ENCODE measurements at regions not wholly inside any gene's neighbourhood (a gene's known extent, or its start where the extent isn't known, plus 50 kb on each side); places are given as distances from the start of the nearest gene placed in this dataset.
"Not testable (repeated sequence)": the region's sequence is repeated elsewhere in the genome, so short reads cannot be mapped to it uniquely, and the experiment has no call there.

DNA sequence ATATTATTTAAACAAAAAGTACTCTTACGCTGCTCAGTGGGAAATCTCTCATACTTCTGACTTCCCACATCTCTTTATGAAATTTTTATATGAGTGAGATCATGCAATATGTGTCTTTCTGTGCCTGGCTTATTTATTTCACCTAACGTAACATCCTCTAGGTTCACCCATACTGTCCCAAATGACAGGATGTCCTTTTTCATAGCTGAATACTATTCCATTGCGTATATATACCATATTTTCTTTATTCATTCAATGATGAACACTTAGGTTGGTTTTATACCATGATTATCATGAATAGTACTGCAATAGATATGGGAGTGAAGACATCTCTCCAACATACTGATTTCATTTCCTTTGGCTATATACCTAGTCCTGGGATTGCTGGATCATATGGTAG, 57.8 kb upstream of the TPP2 start:
- no peak for DNase-seq

DNA sequence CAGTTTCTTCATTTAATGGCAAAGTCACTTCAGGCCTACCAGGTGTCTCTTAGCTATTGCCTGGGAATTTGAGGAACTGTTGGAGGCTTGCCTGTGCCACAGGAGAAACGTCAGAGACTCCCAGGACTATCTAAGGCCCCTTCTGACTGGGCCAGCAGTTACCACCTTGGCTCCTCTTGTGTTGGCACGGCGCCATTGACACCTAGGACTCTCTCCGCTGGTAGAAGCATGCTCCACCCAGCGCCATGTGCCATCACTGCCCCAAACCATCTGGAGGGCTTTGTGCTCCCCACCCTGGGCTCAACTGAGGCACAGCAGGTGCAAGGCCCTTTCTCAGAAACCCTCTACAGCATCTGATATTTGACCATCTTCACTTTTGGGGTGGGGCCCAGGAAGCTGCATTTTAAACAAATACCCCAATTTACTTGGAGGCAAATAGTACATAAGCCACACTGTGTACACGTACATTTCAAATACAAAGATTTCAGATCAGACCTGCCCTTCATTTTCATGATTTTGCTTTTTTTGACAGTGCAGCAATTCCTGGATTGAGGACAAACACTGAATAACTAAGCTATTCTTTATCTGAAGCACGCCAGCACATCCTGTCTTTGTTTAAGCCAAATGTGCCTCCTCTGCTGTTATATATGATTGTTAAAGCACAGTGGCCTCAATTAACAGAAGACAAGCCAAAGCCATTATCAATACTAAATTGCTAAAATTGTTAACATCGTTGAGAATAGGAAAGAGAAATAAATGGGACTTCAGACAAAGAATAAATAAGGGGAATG, 59.9 kb upstream of the TPP2 start:
- no peak for DNase-seq

DNA sequence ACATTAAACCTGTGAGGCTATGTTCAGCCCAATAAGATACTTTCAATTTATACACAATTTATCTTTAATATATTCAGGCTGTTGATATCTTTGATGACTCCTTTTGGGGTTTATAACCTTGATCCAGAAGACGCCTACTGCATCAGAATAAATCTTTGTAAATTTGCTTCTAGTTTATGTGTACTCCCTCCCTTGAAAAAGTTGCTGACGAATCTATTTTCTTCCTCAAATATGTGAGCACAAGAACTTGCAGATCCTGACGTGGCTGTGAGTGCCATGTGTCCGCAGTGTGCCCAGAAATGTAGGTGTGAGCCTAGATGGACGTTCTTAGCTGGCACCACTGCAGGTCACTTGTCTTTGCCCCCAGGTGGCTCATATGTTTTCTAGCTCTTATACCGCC, 60.6 kb upstream of the TPP2 start:
- no peak for DNase-seq

DNA sequence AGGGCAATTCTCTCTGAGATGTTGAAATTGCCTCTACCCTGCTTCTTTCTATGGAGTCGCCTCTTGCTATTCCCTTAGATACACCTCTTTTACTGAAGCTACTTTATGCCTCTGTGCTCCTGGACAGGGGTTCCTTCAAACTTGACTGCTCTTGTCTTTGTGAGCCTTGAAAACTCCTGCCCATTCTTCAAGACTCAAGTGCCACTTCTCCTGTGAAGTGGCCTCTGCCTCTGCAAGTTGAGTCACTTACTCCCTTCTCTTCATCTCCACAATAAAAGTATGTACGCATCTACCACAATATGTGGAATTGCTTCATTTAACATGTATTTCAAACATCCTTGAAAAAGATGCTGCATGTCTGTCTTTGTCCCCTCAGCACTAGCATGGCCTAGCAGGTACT, 66.0 kb upstream of the TPP2 start:
- no peak for DNase-seq

DNA sequence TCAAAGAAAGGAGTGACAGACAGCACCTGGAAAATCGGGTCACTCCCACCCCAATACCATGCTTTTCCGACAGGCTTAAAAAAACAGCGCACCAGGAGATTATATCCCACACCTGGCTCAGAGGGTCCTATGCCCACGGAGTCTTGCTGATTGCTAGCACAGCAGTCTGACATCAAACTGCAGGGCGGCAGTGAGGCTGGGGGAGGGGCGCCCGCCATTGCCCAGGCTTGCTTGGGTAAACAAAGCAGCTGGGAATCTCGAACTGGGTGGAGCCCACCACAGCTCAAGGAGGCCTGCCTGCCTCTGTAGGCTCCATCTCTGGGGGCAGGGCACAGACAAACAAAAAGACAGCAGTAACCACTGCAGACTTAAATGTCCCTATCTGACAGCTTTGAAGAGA, 74.5 kb upstream of the TPP2 start:
- DNase-seq, result not testable (repeated sequence)

DNA sequence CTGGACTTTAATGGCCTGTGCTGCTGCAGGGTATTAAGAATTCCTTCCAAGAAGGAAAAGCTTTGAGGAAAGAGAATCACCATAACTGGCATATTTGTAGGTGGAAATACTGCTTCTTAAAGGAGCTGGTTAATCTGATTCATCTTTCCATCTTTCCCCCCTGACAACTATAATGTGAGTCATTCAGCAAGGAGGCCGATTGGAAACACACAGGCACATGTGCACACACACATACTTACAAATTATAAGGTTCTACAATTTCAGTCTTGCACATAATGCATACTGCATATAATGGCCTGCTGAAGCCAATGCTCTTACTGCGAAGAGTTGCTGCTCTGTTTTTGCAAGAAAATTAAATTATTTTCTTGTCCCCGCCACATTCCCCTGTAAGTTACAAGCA, 78.8 kb upstream of the TPP2 start:
- no peak for DNase-seq

DNA sequence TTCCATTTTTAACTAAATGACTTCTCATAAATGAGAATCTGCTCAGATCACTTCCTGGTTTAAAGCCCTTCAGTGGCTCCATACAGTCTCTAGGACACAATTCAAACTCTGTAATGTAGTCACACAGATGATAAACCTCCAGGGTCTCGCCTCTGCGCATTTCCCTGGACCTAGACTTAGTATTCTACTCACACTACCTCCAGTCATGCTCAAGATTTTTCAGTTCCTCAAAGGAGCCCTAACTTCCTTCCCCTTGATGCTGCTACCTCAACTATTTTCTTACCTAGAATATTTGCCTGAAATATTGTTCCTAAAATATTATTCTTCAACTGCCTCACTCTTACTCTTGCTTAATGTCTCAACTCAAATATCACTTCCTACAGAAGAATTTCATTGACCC, 86.7 kb upstream of the TPP2 start:
- no peak for DNase-seq

DNA sequence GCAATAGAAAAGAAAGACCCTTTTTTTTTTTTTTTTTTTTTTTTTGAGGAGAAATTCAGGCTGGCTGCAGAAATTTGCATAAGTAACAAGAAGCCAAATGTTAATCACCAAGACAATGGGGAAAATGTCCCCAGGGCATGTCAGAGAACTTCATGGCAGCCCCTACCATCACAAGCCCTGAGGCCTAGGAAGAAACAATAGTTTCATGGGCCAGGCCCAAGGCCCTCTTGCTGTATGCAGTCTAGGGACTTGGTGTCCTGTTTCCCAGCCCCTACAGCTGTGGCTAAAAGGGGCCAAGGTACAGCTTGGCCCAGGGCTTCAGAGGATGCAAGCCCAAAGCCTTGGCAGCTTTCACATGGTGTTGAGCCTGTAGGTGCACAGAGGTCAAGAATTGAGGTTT, 88.4 kb upstream of the TPP2 start:
- DNase-seq, result no peak

DNA sequence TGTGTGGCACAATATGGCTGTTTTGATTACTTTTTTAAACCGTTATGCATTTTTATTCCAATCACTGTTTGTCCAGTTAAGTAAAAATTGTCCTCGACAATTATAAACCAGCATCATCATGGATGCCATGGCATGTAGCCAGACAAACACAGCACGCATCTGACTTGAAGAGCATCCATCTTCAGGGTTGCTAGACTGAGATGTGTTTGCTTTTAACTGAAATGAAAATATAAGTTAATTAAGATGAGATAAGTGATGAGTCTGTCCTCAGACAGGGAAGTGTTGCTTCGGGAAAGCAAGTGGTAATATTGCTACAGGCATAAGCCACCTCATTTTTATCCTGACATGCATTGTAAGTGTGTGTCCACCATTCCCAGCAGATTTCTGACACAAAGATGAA, 92.8 kb upstream of the TPP2 start:
- no peak for DNase-seq

DNA sequence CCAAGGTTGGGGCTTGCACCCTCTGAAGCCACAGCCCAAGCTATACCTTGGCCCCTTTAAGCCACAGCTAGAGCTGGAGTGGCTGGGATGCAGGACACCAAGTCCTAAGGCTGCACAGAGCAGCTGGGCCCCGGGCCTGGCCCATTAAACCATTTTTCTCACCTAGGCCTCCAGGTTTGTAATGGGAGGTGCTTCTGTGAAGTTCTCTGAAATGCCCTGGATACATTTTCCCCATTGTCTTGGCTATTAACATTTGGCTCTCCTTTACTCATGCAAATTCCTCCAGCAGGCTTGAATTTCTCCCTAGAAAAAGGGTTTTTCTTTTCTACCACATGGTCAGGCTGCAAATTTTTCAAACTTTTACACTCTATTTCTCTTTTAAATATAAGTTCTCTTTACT, 93.8 kb upstream of the FGF14 start:
- DNase-seq, result no peak

DNA sequence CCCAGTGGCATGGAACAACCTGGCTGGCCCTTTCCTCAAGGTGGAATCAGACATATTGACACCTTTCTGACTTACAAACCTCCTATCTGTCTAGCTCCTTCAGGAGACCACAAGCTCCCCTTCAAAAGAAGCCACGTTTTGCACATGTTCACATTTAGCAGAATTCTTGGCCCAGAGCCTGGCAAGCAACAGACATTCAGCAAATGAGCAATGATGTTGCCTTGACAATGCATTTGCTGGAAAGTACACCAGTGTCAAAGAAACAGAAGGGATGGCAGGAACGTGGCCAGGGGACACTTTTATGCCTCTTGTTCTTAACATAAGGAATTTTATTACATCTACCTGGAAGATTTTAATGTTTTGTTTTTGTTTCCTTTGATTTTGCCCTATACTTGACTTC, 85.5 kb upstream of the FGF14 start:
- no peak for DNase-seq

DNA sequence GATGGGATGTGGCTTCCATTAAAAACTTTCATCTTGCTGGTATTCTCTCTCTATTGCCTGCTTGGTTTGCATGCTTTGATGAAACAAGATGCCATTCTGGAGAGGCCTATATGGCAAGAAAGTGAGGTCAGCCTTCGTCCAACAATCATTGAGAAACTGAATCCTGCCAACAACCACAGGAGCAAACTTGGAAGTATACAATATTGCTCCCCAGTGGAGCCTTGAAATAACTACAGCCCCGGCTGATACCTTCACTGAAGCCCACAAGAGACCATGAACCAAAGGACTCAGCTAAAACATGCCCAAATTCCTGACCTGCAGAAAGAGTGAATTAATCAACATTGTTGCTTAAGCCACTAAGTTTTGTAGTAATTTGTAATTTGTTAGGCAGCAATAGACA, 82.5 kb upstream of the FGF14 start:
- DNase-seq, result peak; percentile 3

DNA sequence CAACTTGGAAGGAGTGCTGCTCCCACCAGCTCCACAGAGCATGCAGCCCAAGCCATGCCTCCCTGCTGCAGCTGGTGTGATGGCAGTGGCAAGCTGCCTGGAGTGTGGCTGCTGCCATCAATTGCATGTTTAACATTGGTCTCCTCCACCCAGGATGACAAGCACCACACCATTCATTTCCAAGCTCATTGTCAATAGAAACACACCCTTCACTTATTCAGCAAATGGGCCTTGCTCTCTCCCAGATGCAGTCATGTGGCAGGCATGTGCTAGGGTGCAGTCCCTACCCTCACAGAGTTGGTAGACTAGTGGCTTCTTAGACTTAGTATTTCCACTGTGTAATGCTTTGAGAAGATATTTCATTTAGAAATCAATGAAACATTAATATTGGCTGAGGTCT, 70.8 kb upstream of the FGF14 start:
- no peak for DNase-seq

DNA sequence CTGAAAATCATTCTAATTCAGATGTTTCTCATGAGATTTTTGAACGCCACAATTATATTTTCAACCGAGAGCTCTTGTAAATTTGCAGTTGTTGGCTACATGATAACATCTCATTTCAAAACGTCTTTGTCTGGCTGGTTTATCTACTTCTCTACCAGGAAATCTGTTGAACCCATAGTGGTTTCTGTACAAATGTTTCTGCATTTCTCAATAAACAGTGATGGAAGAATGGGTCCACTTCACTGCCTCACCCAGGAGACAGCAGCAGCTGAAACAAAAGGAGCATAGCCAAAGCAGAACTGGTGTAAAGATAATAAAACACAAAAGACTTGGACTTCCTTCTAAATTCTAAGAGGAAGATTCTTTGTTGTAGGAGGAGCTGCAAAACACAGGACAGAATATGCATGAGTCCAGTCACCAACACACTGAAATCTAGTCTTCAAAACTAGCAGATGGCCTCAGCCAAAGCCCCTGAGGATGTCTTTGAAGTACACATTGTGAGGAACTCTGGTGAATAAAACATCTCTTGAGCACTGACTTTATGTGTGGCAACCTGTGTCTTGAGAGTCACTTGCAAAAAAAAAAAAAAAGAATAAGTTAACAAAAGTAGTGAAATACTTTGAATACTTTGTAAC, 68.6 kb upstream of the FGF14 start:
- no peak for DNase-seq

DNA sequence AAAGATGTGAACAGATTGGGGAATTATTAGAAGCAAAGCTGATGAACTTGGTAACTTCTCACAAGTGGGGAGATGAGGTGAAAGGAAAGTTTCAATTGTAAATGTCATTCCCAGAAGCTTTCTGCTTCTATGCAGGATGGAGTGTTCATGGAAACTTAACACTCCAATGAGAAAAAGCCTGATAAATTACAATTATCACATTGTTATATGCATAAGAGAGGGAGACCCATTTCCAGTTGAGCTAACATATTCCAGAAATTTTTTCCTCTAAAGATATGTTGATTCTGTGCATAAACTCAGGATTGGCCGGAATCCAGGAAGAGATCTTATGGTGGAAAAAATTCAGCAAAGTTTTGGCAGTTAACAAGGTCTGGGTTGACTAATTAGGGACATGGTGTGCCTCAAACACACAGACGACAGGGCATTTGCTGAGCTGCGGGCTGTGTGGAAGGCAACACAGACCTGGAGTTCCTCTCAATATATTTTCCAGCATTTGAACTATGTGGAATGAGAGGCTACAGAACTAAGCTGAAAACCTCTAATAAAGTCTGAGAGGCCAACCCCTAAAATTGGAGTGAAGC, 64.9 kb upstream of the FGF14 start:
- peak; percentile 46 for DNase-seq

DNA sequence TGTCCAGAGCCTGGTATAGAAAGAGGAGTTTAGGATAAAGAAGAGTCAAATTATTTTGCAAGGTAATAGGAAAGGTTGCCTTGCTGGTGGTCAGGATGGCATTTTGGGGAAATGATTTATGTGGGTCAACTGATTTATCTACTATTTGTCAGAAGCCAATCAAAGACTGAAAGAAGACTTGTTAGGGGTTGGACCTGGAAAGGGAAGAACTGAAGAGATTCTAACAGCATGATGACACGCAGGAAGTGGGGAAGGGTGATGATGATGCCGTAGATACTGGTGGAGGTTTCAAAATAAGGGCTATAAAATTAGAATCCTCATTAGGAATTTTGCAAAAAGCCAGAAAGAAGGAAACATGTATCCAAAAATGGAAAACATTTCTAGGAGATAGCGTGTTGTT, 60.7 kb upstream of the FGF14 start:
- no peak for DNase-seq

DNA sequence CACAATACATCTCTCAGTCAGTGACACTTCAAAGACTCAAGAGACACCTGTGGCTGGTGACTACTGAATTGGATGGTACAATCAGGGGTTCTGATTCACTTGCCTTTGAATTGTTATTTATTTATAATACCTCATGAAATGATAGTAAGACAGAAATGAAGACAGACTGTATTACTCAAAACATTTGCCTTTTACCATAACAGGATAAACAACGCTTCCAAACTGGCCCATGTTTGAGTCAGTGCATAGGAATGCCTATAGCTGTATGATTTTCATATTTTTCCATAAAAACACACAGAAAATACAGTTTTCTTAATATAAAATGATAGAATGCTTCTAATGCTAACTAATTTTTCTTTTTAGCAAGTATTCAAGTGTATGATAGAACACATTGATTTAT, 59.5 kb upstream of the FGF14 start:
- no peak for DNase-seq

DNA sequence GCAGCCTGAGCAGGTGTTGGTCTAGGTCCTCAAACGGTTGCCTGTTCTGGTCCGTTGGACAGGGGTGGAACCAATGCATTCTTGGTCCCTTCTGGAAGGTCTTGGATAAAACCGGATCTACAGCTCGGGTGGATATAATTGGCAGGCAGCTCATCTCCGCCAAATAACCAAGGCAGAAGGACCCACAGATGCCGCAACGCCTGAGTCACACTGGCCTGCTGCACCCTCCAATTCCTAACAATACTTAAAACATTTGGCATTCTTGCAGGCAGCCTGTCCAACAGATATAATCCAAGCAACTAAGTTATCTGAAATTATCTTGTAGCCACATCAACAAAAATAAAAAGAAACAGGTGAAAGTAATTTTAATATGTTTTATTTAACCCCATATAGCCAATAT, 59.0 kb upstream of the FGF14 start:
- no peak for DNase-seq

DNA sequence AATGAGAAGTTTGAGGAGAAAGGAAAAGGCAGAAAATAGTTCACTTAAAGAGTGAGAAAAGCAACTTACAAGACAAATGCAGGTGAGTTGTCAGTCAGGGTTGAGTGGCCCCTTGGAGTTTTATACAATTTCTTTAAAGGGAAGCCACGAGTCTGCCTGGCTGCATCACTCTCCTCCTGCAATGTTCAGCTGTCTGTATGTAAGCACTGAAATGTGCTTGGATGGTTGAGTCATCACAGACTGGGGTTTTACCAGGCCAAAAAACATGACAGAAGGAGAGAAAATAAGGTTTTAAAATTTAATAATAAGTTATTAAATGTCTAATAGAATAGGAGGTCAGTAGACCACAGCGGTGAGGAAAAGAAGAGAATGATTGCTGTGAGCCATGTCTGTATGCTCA, 51.0 kb upstream of the FGF14 start:
- no peak for DNase-seq
